ENCODE measurements at regions not wholly inside any gene's neighbourhood (a gene's known extent, or its start where the extent isn't known, plus 50 kb on each side); places are given as distances from the start of the nearest gene placed in this dataset.

DNA sequence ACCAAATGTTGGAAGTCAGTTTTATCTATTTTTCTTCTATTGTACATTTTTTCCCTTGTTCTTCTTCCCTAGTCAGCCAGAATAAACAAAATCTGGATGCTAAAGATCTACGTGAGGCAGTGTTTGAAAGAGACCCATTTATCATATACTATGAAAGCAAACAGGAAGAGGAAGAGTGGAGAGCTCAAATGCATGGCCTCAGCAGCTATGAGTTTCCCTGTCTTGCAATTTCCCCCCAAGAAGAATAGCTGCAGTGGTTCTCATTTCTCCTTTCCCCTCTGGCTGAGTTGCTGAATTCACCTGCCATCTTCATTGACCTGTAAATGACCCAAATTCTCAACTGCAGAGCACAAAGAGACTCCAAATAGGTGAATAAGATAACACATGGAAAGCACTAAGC lies 347.1 kb upstream of the NRP1 start:
- DNase-seq (ENCODE audit: low read depth), result no peak
- H3K4me3 ChIP-seq (ENCODE audit: low read depth, low read length), result no peak overlapping the region
- TF ChIP-seq, protein P1, sequence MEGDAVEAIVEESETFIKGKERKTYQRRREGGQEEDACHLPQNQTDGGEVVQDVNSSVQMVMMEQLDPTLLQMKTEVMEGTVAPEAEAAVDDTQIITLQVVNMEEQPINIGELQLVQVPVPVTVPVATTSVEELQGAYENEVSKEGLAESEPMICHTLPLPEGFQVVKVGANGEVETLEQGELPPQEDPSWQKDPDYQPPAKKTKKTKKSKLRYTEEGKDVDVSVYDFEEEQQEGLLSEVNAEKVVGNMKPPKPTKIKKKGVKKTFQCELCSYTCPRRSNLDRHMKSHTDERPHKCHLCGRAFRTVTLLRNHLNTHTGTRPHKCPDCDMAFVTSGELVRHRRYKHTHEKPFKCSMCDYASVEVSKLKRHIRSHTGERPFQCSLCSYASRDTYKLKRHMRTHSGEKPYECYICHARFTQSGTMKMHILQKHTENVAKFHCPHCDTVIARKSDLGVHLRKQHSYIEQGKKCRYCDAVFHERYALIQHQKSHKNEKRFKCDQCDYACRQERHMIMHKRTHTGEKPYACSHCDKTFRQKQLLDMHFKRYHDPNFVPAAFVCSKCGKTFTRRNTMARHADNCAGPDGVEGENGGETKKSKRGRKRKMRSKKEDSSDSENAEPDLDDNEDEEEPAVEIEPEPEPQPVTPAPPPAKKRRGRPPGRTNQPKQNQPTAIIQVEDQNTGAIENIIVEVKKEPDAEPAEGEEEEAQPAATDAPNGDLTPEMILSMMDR (IDR thresholded peaks at IDR 0.05; ENCODE audit: low read depth, low read length, missing control alignments), result no peak

DNA sequence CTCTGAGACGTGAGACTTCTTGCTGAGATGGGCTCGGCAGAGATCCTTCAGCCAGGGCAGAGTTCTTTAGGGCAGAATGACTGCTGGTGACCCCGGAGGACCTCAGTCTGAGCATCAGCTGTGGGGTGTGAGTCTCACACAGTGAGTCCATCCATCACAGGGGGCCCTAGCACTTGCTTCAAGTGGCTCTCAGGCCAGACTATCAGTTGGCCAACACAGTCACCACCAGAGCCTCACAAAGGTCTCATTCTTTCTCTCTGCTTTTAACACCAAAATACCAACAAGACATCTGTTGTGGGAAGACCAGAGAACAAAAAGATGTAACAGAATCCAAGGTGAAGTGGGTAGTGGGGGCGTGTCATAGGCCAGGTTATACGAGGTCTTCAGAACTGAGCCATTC lies 345.6 kb upstream of the NRP1 start:
- no peak overlapping the region for H3K4me3 ChIP-seq (ENCODE audit: low read depth, low read length)
- TF ChIP-seq, protein P1 (IDR thresholded peaks at IDR 0.05; ENCODE audit: low read depth, low read length, missing control alignments), result no peak
- no peak for DNase-seq (ENCODE audit: low read depth)

DNA sequence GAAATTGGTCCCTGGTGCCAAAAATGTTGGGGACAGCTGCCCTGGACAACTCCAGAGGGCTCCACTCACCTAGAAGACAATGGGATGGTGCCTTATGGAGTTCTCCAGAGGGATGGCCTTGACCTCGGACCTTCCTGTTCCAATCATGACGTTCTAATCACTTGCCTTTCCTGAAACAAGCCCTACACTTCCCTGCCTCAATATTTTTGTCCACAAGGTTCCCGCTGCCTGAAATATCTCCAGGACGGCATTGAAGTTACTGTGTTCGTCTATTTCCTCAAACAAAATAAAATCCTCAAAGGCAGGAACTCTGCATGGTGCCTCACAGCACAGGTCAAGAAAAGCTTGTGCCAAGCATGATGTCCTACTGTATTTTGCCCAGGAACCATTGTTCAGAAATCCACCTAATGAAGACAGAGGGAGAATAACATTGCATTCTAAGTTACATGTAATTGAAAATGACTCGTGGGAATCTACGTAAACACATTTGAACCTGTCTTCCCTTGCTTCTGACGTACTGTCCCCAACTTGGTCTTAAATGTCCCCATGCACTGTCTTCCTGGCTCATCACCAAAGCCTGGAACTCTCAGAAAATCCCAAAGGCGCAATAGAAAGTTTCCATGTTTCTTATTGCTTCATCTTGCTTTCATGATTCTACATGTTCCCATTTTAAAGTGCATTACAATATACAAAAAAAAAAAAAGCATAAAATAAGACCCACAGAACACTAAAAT lies 342.3 kb upstream of the NRP1 start:
- DNase-seq (ENCODE audit: low read depth), result no peak
- no peak overlapping the region for H3K4me3 ChIP-seq (ENCODE audit: low read depth, low read length)
- TF ChIP-seq, protein P1 (IDR thresholded peaks at IDR 0.05; ENCODE audit: low read depth, low read length, missing control alignments), result no peak

DNA sequence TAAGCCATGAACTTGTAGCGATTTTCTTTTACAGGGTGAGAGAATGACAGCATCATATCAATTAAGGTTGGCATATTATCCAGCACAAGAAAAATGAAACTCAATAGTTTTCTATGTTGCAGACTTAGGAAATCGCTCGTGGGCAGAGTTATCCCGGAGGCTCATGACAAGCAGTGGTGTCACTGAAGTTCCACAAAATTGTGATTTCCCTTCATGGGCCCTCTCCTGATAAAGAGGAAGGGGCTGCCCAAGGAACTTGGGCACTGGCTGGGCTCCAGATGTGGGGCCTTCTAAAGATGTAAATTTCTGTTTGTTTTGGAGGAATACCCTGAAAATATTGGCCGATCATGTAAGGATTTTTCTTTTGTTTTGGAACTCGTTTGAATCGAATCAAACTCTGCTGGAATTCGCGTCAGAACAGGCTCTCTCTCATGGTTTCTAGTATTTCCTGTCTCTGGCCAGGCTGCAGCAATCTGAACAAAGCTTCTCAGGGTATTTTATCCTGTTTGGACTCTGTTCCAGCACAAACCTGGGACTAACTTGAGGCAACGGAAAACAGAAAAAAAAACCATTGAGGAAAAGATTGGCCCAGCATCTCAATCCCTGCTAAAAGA lies 340.6 kb upstream of the NRP1 start:
- H3K4me3 ChIP-seq (ENCODE audit: low read depth, low read length), result no peak overlapping the region
- no peak for DNase-seq (ENCODE audit: low read depth)
- TF ChIP-seq, protein P1 (IDR thresholded peaks at IDR 0.05; ENCODE audit: low read depth, low read length, missing control alignments), result no peak

DNA sequence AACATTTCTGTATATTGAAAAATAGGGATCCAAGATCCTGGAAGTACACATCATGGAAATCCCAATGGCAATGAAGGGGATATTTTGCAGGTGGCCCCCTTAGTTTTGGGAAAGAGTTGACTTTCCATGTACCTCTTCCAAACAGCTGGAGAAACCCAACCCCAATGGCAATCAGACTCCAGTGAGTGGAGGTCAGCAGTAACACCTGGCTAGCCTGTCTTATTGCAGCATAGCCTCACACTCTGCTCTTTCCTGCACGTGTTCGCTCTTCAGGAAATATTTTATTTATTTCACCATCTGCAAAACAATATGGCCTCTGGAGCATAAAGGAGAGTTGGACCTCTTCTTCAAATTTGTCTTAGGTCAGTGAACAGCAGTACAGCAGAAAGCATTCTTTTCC lies 340.0 kb upstream of the NRP1 start:
- TF ChIP-seq, protein P1 (IDR thresholded peaks at IDR 0.05; ENCODE audit: low read depth, low read length, missing control alignments), result no peak
- no peak for DNase-seq (ENCODE audit: low read depth)
- no peak overlapping the region for H3K4me3 ChIP-seq (ENCODE audit: low read depth, low read length)

DNA sequence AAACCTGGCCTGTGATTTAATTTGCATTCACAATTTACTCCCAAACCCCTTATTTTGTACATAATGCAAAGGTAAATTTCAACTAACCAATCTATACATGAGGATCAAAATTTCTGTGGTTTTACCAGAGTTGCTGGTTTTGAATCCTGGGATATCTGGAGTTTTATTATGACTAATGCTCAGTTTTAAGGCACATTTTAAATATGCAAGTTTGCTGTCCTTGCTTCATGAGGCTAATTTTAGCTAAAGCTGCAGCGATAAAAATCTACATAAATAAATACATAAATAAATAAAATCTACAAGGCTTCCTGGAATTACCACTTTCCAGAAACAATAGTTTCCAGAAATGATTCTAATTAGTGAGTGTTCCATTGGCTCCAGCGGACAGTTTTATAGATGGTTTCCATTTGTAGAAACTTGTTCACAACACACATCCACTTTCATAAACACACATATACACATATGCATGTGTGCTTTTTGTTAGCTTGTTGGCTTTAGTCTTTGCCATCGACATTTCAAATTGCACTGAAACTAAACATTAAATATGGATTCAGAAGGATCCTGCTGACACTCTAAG lies 339.5 kb upstream of the NRP1 start:
- TF ChIP-seq, protein P1 (IDR thresholded peaks at IDR 0.05; ENCODE audit: low read depth, low read length, missing control alignments), result no peak
- no peak for DNase-seq (ENCODE audit: low read depth)
- no peak overlapping the region for H3K4me3 ChIP-seq (ENCODE audit: low read depth, low read length)
